ENCODE measurements at regions not wholly inside any gene's neighbourhood (a gene's known extent, or its start where the extent isn't known, plus 50 kb on each side); places are given as distances from the start of the nearest gene placed in this dataset.

DNA sequence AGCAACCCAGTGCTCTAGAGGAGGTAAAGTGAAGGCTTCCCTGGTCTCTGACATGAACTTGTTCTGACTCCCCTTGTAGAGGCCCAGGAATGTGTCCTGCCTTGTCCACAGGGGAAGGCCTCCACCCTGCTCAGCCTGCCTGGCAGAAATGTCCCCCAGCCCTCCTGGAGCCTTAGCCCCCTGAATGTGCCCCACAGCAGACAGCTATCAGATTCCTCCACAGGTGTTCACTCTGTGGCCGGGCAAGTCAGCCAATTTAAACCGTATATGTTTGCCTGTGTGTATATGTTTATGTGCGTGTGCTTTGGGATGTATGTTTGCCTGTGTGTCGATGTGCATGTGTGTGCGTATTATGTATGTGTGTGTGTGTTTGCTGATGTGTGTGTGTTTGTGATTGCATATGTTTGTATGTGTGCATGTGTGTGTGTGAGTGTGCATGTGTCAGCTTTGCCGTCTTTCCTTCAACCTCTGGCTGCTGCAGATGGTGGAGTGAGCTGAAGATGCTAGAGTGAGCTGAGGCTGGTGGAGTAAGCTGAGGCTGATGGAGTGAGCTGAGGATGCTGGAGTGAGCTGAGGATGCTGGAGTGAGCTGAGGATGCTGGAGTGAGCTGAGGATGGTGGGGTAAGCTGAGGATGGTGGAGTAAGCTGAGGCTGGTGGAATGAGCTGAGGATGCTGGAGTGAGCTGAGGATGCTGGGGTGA, 68.9 kb upstream of the ANTXRL start (continued):
- peak; percentile 49 for TF ChIP-seq FOSL1 (tag; conservative IDR thresholded peaks at IDR 0.05)
- no peak for TF ChIP-seq ARID1B (IDR thresholded peaks at IDR 0.05)
- peak; percentile 39 for TF ChIP-seq RBBP5 (IDR thresholded peaks at IDR 0.05; ENCODE audit: borderline replicate concordance, insufficient read depth, low read length, poor library complexity, severe bottlenecking)
- no peak for TF ChIP-seq ZNF239 (CRISPR knock-in tag; IDR thresholded peaks at IDR 0.05)
- no peak for TF ChIP-seq RFX7 (CRISPR knock-in tag; IDR thresholded peaks at IDR 0.05)
- peak; percentile 83 for TF ChIP-seq LARP7 (IDR thresholded peaks at IDR 0.05)

DNA sequence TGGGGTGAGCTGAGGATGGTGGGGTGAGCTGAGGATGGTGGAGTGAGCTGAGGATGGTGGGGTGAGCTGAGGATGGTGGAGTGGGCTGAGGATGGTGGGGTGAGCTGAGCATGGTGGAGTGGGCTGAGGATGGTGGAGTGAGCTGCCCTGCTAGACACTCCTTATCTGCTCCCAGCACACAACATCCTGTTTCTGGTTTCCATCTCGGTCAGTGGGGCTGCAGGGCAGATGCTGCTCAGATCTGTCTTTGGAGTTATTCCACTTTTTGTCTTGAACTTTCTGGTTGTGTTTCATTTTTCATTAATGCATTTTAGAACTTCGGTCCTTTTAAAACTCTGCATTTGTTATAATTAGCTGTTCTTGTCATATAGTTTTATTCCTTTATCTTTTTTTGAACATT, 67.9 kb upstream of the ANTXRL start:
- Histone ChIP-seq H3K9ac (ENCODE audit: insufficient read depth in 1 of 2, low read depth in 2 of 2, low read length in 2 of 2) (no peak overlapping the region), H3K4me1 (replicated peaks in 1 of 2; ENCODE audit: control insufficient read depth in 2 of 2, insufficient read depth in 2 of 2, low read length in 2 of 2) (peaks cover 24 to 30% of the 10 kb centered on the region in 2 experiments), H3K27ac (ENCODE audit: extremely low read depth, low read depth, low read length) (no peak overlapping the region), H3K9me3 (replicated peaks; ENCODE audit: control insufficient read depth, insufficient read depth, low read depth, low read length) (peaks cover 2% of the 10 kb centered on the region), H2AFZ (ENCODE audit: low read depth, low read length) (0 out of 2 replicates have a peak overlapping the region, but pooled peaks have one; percentile 10), H3K4me3 (no peak overlapping the region), H3K79me2 (ENCODE audit: control insufficient read depth, insufficient read depth, low read length) (no peaks in the 10 kb centered on the region), H3K4me2 (ENCODE audit: insufficient read depth, low read length) (no peak overlapping the region; the same call in 1 of the 2 replicates), H3K36me3 (ENCODE audit: control insufficient read depth, insufficient read depth, low read length) (no peaks in the 10 kb centered on the region), H3K9me1 (ENCODE audit: control insufficient read depth, insufficient read depth, low read length) (peaks cover 6% of the 10 kb centered on the region), H3K27me3 (ENCODE audit: control insufficient read depth in 2 of 2, insufficient read depth in 2 of 2, low read length in 2 of 2) (no peaks in the 10 kb centered on the region; a peak in 1 of 5 replicates), H4K20me1 (replicated peaks; ENCODE audit: control insufficient read depth, insufficient read depth, low read length) (no peaks in the 10 kb centered on the region)
- FAIRE-seq (no peak), DNase-seq (ENCODE audit: extremely low read depth in 1 of 4, low spot score in 3 of 4) (peak; percentile 47 to 79 (median 62)), ATAC-seq (peak; percentile 63)
- 2% methylated on average over 2 of the region's 2 CpGs for WGBS (ENCODE audit: insufficient coverage, low coverage, missing lambda C conversion rate)
- intact Hi-C loops (cut with micrococcal nuclease), result no loop called here
- POLR2A ChIA-PET, result no interaction called here
- CTCF ChIA-PET (ENCODE audit: low intra/inter-chr PET ratio), result no interaction called here
- in situ Hi-C loops (cut with MboI), result loop anchor here (5.0 kb wide), 2 partner anchors 82 to 623 kb away; no protein-coding TSS in a partner anchor
- no TSS peak for BruUV-seq (replicated peaks)
- TF ChIP-seq PML (IDR thresholded peaks at IDR 0.05; ENCODE audit: low read length), result peak; percentile 35; the same call in 1 of the 2 replicates
- TF ChIP-seq POLR2AphosphoS5 (IDR thresholded peaks at IDR 0.05; ENCODE audit: control insufficient read depth, insufficient read depth, low read depth, low read length), result peak; percentile 60
- TF ChIP-seq MTA2 (IDR thresholded peaks at IDR 0.05; ENCODE audit: low read depth), result peak; percentile 41; the same call in 1 of the 2 replicates
- TF ChIP-seq ZNF134 (CRISPR knock-in tag; conservative IDR thresholded peaks at IDR 0.05), result no peak
- TF ChIP-seq, protein P1, sequence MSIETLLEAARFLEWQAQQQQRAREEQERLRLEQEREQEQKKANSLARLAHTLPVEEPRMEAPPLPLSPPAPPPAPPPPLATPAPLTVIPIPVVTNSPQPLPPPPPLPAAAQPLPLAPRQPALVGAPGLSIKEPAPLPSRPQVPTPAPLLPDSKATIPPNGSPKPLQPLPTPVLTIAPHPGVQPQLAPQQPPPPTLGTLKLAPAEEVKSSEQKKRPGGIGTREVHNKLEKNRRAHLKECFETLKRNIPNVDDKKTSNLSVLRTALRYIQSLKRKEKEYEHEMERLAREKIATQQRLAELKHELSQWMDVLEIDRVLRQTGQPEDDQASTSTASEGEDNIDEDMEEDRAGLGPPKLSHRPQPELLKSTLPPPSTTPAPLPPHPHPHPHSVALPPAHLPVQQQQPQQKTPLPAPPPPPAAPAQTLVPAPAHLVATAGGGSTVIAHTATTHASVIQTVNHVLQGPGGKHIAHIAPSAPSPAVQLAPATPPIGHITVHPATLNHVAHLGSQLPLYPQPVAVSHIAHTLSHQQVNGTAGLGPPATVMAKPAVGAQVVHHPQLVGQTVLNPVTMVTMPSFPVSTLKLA (conservative IDR thresholded peaks at IDR 0.05), result peak in 1 of 2 experiments; percentile 30; a peak in 1 of 4 replicates
- peak; percentile 21; the same call in 1 of the 2 replicates for TF ChIP-seq CREM (IDR thresholded peaks at IDR 0.05; ENCODE audit: low read depth)
- TF ChIP-seq, protein P2, sequence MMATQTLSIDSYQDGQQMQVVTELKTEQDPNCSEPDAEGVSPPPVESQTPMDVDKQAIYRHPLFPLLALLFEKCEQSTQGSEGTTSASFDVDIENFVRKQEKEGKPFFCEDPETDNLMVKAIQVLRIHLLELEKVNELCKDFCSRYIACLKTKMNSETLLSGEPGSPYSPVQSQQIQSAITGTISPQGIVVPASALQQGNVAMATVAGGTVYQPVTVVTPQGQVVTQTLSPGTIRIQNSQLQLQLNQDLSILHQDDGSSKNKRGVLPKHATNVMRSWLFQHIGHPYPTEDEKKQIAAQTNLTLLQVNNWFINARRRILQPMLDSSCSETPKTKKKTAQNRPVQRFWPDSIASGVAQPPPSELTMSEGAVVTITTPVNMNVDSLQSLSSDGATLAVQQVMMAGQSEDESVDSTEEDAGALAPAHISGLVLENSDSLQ (IDR thresholded peaks at IDR 0.05), result peak; percentile 14; the same call in 1 of the 2 replicates
- TF ChIP-seq FOXM1 (IDR thresholded peaks at IDR 0.05; ENCODE audit: low read depth), result peak; percentile 26; the same call in 1 of the 2 replicates
- TF ChIP-seq FOXM1 (CRISPR knock-in tag; IDR thresholded peaks at IDR 0.05; ENCODE audit: low read depth), result no peak
- TF ChIP-seq MYNN (IDR thresholded peaks at IDR 0.05), result 0 out of 2 replicates have a peak, but pooled peaks have one; percentile 9
- no peak for TF ChIP-seq MYNN (CRISPR knock-in tag; IDR thresholded peaks at IDR 0.05)
- no peak for TF ChIP-seq GTF2A2 (tag; IDR thresholded peaks at IDR 0.05)
- no peak for TF ChIP-seq DMBX1 (CRISPR knock-in tag; IDR thresholded peaks at IDR 0.05; ENCODE audit: borderline replicate concordance)
- peak; percentile 32; the same call in 1 of the 2 replicates for TF ChIP-seq JUND (IDR thresholded peaks at IDR 0.05; ENCODE audit: borderline replicate concordance, low read depth, low read length)
- TF ChIP-seq JUND (tag; IDR thresholded peaks at IDR 0.05; ENCODE audit: borderline replicate concordance, low read depth, low read length), result no peak

All from K562 (cell line).